Testis (tissue), 2 donors: ENCODE measurements at regions not wholly inside any gene's neighbourhood (a gene's known extent, or its start where the extent isn't known, plus 50 kb on each side); places are given as distances from the start of the nearest gene placed in this dataset.

Experiments used
- DNase-seq: peaks from one replicate; pipeline ENCODE4 v3.0.0-alpha.2; 2019
- H3K27ac ChIP-seq, 2 donors: fragments of 200-600 bp; sonication (generic); one replicate each; pipeline ENCODE4 v1.5.1; 2019
- H3K27me3 ChIP-seq: fragments of 200-600 bp; sonication (generic); one replicate; pipeline ENCODE4 v1.5.1; 2019
- H3K36me3 ChIP-seq: fragments of 200-600 bp; sonication (generic); one replicate; pipeline ENCODE4 v1.5.1; 2017; ENCODE audit warnings: low read depth; ENCODE audit errors: missing control alignments
- H3K4me1 ChIP-seq: fragments of 200-600 bp; sonication (generic); one replicate; pipeline ENCODE4 v1.5.1; 2019
- H3K4me3 ChIP-seq, 2 donors: fragments of 200-600 bp; sonication (generic); one replicate each; pipeline ENCODE4 v1.5.1; 2017 to 2019
- H3K9me3 ChIP-seq: fragments of 200-600 bp; sonication (generic); one replicate; pipeline ENCODE4 v1.5.1; 2017
- CTCF ChIP-seq, 3 experiments: fragments of 450-650 bp in 2 of 3; fragments of 200-600 bp in 1 of 3; sonication (generic) in 1 of 3; IDR thresholded peaks; one replicate each; pipeline ENCODE4 v1.5.1; 2016 to 2019; ENCODE audit warnings: antibody characterized with exemption in 3 of 3, mild to moderate bottlenecking in 2 of 3, moderate library complexity in 1 of 3
- POLR2A ChIP-seq: fragments of 450-650 bp; IDR thresholded peaks from one replicate; pipeline ENCODE4 v1.6.1; 2017; ENCODE audit warnings: antibody characterized with exemption, mild to moderate bottlenecking, moderate library complexity
- WGBS, 2 donors: methylation state at CpG; one replicate each; pipeline ENCODE4 v1.1.5; 2018; 5-methylcytosine and 5-hydroxymethylcytosine counted together
- intact Hi-C: fragments of 100-400 bp; cut with DNase I; formaldehyde crosslinking; loops from one replicate; pipeline ENCODE4 v1.15.1; 2023; ENCODE audit warnings: low total_unique reads

DNA sequence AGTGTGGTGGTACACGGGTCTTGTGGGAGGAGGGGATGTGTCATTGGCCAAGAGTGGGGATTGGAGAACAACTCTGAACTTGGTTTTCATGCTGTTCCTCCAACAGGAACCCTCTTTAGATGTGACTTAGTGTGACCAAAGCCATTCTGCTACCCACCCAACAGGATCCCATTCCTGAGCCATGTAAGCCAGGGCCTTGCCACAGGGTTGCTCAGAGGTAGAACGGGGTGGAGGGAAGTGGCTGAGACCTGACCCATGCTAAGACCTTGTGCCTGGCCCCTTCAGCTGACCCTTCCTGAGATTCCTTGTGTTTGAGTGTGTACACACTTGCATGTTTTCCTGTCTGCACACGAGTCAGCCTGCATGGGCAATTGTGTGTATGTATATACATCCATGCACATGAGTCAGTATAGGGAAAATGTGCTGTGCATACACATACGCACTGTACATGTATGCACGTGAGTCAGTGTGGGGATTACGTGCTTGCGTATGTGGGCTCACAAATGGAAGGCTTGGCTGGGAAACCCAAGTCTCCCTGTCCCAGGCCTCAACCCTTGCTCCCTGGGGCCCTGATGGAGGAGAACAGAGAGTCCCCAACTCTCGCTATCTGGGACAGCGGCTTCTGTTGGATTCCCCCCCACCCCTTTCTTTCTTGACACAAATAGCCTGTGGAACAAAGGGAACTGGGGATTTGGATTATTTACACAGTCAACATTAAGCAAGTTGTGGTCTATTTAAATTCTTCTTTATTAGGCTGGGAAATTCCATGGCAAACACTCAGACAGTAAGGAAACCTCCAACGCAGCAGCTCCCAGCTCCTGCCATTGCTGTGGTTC, 339.8 kb downstream of the DYSF start:
- Histone ChIP-seq H3K9me3 (no peaks in the 10 kb centered on the region), H3K4me1 (peaks cover 8% of the 10 kb centered on the region), H3K36me3 (no peaks in the 10 kb centered on the region), H3K27ac (no peak overlapping the region), H3K4me3 (no peak overlapping the region), H3K27me3 (no peaks in the 10 kb centered on the region)
- DNase-seq = peak; percentile 34
- TF ChIP-seq CTCF (IDR thresholded peaks at IDR 0.05) (no peak), POLR2A (no peak)
- WGBS, 2 donors = 65 to 66% methylated on average over 8 to 10 of the region's 10 CpGs
- intact Hi-C loops = loop anchor here (10.0 kb wide), 1 partner anchor 188 kb away; no protein-coding TSS in a partner anchor

DNA sequence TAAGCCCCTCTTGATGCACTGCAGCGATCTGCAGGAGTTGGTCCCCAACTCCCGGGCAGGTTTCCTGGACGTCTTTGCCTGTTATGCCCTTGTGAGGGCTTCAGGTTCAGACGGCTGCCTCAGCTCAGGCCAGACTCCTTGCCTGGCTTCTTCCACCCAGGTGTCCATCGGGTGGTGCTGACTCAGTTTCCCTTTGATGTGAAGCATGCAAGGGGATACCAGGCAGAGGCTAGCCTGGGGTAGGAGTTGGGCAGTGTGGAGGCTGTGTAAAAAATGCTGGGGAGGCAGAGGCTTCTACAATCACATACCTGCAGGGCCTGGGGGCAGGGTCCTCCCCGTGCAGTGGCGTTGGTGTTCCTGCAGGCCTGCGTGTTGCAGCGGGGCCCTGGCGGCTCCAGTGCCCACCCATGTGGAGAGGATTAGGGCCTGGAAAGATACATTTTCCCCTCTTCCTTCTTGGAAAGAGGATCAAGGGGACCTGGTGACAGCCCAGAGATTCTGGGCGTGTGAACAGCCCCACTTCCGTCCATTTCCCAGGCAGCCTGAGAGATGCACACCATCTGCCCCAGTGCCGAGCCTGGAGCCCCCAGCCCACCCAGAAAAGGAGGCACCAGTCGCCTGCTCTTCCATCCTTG, 338.3 kb downstream of the DYSF start:
- H3K4me3 ChIP-seq = no peak overlapping the region
- H3K9me3 ChIP-seq = no peaks in the 10 kb centered on the region
- no peaks in the 10 kb centered on the region for H3K27me3 ChIP-seq
- WGBS, 2 donors = 94% methylated on average over 13 to 14 of the region's 14 CpGs
- DNase-seq = no peak
- no peaks in the 10 kb centered on the region for H3K36me3 ChIP-seq
- intact Hi-C loops = loop anchor here (10.0 kb wide), 1 partner anchor 187 kb away; no protein-coding TSS in a partner anchor
- H3K27ac ChIP-seq = no peak overlapping the region
- TF ChIP-seq POLR2A (no peak), CTCF (IDR thresholded peaks at IDR 0.05) (no peak)
- H3K4me1 ChIP-seq = peaks cover 8% of the 10 kb centered on the region

GRCh38 chr2:71791061-71791450, 337.7 kb downstream of the DYSF start:
- peaks cover 8% of the 10 kb centered on the region for H3K4me1 ChIP-seq
- H3K27ac ChIP-seq = no peak overlapping the region
- no peak for TF ChIP-seq POLR2A
- no peak for TF ChIP-seq CTCF (IDR thresholded peaks at IDR 0.05)
- DNase-seq = no peak
- intact Hi-C loops = loop anchor here (10.0 kb wide), 1 partner anchor 186 kb away; no protein-coding TSS in a partner anchor
- H3K4me3 ChIP-seq = no peak overlapping the region
- no peaks in the 10 kb centered on the region for H3K27me3 ChIP-seq
- H3K36me3 ChIP-seq = no peaks in the 10 kb centered on the region
- H3K9me3 ChIP-seq = no peaks in the 10 kb centered on the region
- 89 to 100% methylated on average over 2 of the region's 2 CpGs for WGBS, 2 donors

DNA sequence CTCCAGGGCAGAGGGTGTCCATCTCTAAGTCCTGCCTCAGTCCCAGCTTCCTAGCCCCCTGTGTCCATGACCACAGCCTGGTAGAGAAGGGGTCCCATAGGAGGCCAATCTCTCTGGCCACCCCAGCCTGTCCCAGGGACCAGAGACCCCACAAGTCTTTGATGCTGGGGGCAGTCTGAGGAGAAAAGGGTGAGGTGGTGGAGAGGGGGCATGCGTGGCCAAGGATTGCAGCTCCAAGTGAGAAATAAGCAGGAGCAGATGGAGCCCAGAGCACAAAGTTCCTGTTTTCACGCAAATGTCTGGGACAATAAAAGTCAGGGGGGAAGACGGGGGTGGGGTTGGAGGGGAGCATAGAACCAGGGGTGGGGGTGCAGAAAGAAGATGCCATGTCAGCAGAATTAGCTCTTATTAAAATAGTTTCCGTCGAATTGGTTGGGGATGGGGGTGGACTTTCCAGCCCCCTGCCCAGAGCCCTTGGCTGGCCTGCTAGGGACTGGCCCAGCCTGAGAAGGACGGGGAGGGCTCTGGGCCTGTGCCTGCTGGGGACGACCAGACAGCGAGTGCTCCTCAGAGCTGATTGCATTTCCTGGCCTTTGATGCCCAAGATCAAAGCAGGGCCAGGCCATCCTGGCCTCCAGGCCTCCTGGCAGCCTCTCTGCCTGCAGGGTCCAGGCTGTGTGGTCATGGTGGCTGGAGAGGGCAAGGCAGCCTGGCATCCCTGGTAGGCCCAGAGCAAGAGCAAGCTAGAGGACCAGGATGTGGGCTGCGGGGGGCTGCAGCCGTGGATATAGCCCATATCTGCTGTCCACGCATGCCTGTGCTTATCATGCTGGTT, 337.1 kb downstream of the DYSF start:
- no peak for TF ChIP-seq POLR2A
- no peak for TF ChIP-seq CTCF (IDR thresholded peaks at IDR 0.05)
- no peaks in the 10 kb centered on the region for H3K36me3 ChIP-seq
- peaks cover 8% of the 10 kb centered on the region for H3K4me1 ChIP-seq
- peak; percentile 4 for DNase-seq
- H3K9me3 ChIP-seq = no peaks in the 10 kb centered on the region
- 80 to 88% methylated on average over 11 of the region's 11 CpGs for WGBS, 2 donors
- no peak overlapping the region for H3K4me3 ChIP-seq
- no peak overlapping the region for H3K27ac ChIP-seq
- no peaks in the 10 kb centered on the region for H3K27me3 ChIP-seq
- intact Hi-C loops = loop anchor here (10.0 kb wide), 1 partner anchor 186 kb away; no protein-coding TSS in a partner anchor
